ENCODE measurements at regions not wholly inside any gene's neighbourhood (a gene's known extent, or its start where the extent isn't known, plus 50 kb on each side); places are given as distances from the start of the nearest gene placed in this dataset.

GRCh38 chr11:122229481-122230384 is 113.7 kb upstream of the BLID start:
- no peak for TF ChIP-seq GATA3 (IDR thresholded peaks at IDR 0.05; ENCODE audit: low read depth, low read length)
- TF ChIP-seq GATA2 (IDR thresholded peaks at IDR 0.05; ENCODE audit: low read depth, low read length), result no peak

Data from SH-SY5Y (cell line).